GM19193 (cell line): ENCODE measurements at regions not wholly inside any gene's neighbourhood (a gene's known extent, or its start where the extent isn't known, plus 50 kb on each side); places are given as distances from the start of the nearest gene placed in this dataset.

Source experiments
- POLR2A ChIP-seq: IDR thresholded peaks from 4 replicates; pipeline ENCODE4 v1.6.1; 2011; ENCODE audit not compliant: insufficient read depth, insufficient read length; ENCODE audit errors: extremely low read depth

DNA sequence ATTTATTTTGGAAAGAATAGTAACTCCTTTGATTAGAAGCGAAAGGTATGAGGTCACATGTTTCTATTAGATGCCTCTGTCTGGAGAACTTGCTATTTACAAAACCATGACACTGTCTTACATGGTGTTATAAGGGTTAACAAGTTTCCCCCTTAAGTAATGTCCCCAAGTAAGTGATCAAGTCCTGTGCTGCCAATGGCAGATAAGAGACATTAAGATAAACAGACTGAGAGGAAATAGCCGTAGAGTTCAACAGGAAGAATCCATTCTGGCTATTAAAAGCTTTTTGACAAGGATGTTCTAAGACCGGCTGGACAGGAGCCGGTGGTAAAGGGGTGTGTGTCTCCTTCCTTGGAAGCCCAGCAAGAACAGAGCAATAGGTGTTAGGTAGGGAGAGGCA is 257.5 kb downstream of the GADD45G start:
- TF ChIP-seq POLR2A = no peak

DNA sequence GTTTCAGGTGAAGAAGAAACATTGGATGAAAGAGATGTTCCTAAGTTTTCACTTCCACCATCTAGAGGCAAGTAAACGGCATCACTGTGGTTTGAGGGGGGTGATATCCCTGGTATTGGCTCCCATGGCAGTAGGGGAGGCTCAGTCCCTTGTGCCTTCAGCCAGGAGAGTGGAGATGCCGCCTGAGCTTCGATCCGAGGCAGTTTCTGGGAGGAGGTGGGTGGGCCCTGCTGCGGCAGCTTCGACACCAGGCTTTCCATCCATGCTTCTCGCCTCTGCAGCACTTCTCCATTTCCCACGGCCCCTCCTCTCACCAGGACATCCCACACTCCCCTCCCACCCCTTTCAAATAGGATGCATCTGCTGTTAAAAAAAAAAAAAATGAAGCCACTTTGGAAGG is 258.3 kb downstream of the GADD45G start:
- no peak for TF ChIP-seq POLR2A

GRCh38 chr9:89863837-89864236 is 259.0 kb downstream of the GADD45G start:
- no peak for TF ChIP-seq POLR2A

DNA sequence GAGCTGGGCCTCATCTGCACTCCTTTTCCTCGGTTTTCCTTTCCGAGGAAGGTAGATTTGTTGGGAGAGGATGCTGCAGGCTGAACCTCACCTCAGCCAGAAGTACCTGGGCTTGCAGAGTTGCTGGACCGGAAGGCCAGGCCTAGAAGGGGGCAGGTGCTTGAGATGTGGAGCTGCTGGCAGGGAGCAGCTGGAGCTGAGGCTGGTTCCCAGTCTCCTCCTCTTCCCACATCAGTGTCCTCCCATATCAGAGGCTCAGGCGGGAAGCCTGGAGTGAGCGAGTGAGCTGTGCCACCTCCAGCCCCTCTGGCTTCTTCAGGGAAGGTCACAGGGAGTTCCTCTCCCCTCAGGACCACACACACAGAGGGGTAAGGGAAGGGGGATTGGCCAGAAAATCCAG is 259.4 kb downstream of the GADD45G start:
- no peak for TF ChIP-seq POLR2A

GRCh38 chr9:89864731-89865130 is 259.9 kb downstream of the GADD45G start:
- no peak for TF ChIP-seq POLR2A

DNA sequence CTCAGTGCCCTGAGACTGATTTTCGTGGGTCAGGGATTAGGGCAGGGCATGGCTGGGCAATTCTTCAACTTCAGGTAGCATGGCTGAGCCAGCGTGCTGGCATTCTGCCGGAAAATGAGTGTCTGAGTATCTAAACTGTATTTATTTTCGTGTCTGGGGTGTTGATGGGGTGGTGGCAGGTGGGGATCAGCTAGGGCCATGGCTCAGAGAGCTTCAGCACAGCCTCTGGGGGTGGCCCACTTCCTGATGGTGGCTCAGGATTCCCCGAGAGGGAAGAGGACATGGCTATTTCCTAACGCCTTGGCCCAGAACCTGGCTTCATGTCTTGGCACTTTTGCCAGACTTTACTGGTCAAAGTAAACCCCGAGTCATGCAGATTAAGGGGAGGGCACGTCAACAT is 260.5 kb downstream of the GADD45G start:
- TF ChIP-seq POLR2A = no peak

DNA sequence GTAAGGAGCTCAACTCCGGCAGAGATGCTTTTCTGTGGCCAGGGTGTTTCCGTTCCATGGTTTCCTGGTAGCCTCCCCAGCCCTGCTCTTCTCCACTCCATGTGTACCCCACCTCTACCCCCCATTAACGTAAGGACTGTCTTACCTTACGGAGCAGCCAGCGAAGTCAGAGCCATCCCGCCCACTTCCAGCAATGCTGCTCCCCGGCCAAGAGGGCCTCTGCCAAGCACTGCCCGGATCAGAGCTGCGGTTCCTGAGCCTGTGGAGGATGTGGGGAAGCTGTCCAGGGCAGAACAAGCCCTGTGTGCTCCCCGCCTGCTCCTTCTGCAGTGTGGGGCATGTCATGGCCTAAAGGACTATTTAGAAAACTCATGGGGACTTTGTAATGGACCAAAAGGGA is 261.2 kb downstream of the GADD45G start:
- no peak for TF ChIP-seq POLR2A

DNA sequence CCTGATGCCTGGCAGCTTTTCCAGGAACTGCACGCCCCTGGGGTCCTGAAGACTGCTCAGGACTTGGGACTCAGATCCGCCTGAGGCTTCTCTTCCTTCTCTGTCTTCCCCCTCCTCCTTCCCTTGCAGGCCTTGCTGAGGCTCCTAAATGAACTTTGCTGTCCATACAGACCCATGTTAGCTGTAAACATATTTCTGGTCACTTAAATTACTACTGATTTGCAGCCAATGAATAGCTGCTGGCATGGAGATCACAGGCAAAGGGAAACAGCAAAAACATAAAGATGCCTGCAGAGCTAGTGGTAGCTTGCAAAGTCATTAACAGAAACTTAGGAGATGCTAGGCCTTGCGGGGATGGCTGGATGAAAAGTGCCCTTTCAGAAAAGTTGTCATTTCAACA is 261.9 kb downstream of the GADD45G start:
- TF ChIP-seq POLR2A = no peak

DNA sequence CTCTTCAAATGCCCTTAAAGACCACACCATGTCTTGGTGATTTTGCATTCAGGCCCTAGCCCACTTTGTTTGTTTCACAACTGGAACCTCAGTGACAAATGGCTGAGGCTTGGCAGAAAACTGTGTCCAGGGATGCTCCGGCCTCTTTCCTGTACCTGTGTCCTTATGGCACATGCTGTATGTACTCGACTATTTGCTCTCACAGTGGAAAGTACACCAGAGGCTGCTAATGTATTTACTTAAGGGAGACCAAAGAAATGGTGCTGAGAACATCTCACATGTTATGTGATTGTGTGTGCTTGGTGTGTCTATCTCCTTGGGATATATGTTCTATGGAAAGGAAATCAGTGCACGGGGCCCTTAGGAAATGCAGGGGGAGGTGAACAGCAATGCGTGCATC is 263.3 kb downstream of the GADD45G start:
- no peak for TF ChIP-seq POLR2A

GRCh38 chr9:89869793-89870580 is 265.2 kb downstream of the GADD45G start:
- TF ChIP-seq POLR2A = no peak

GRCh38 chr9:89871871-89872331 is 267.1 kb downstream of the GADD45G start:
- no peak for TF ChIP-seq POLR2A

DNA sequence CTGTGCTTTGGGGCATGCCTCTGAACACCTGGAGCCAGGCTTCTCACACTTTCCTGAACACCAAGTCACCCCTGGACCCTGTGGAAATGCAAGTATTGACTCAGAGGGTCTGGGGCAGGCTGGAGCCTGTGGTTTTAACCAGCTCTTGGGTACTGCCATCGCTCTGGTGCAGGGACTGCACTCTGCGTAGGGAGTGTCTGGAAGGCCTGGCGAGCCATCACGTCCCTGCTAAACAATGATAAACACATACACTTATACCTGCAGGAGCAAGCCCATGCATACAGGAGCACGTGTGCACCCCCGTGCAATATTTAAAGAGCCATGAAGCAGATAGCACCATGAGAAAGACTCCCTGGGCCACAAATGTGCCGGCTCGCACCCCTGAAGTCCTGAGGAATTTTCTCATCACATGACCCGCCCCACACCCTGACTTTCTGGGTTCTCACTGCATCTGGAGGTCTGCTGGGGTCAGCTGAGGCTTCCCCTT is 267.7 kb downstream of the GADD45G start:
- TF ChIP-seq POLR2A = no peak

DNA sequence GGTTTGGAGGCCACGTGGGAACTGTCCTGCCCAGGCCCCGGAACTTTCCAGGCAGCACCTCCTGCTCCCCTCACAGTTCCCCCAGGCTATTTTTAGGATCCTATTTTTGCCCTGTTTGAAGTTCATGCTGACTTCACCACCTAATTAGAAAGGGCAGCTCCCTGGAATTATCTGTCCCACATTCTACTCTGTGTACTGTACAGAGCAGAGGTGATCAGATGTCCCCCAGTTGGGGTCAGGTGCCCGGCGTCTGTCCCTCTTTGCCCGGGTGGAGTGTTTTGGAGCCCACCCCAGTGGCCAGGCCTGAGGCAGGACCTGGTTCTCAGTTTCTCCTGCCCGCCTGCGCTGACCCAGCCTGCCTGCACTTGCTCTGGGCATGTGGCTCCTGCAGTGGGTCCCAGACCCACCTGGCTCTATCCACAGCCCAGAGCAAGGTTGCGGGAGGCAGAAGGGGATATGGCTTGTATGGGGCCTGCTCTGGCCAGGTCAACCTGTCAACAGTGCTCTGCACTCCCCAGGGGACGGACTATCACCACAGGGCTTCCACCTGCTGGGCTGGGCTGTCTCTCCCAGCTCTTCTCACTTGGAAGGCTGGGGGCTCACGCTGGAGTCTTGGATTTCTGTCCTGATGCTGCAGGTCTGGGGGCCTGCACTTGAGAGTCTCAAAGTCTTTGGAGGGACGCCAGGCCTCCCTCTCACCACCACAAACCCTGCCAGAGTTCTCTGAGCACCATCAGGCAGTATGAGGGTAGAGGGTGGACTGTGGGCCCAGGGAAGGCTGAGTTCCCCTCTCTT is 268.3 kb downstream of the GADD45G start:
- no peak for TF ChIP-seq POLR2A

- no peak for TF ChIP-seq POLR2A
Observed at GRCh38 chr9:89873801-89874200, 269.0 kb downstream of the GADD45G start.

DNA sequence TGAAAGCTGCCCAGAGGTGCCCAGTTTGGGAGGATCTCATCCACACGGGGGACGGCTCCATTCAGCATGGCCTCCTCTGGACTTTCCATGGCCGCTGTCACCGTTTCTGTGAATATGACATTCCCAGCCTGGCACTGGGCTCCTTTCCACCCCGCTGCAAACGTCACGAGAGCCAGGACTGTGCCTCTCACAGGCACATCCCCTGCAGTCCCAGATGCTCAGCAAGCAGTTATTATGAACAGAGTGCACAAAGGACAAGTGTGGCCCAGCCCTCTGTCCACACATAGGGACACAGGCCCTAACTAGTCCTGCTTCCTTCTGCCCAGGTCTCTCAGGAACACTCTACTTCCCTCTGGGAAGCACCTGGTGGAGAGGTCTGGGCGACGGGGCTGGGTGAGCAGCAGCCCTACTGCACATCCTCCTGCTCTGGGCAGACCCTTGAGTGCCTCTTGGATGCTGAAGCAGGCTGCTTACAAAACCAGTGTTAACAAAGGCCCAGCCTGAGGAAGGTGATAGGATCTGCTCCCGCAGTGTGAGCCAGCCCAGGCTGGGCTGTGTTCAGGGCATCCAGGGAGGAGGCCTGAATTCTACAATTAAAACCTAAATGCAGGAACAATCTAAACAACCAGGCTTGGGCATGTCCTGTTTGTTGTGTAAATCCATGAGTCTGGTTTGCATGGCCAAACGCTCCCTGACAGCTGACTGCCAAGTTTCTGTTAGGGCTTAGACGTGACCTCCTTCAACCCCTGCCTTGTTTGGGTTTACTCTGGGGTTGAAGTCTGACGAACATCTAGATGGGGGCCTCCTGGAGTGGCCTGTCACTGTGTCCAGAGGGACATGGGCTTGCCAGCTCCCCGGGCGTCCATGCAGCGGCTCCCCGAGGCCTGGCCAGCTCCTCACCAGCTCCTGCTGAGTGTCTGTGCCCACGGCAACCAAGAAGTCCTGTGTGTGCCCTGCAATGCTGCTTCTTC is 269.8 kb downstream of the GADD45G start:
- no peak for TF ChIP-seq POLR2A
